Astrocyte (in vitro differentiated cells and primary cell): ENCODE measurements at regions not wholly inside any gene's neighbourhood (a gene's known extent, or its start where the extent isn't known, plus 50 kb on each side); places are given as distances from the start of the nearest gene placed in this dataset.

Source experiments
- CTCF ChIP-seq: IDR thresholded peaks from 2 replicates; pipeline ENCODE4 v1.5.1; 2011; ENCODE audit warnings: low read depth, mild to moderate bottlenecking, inconsistent platforms, low read length, moderate library complexity; ENCODE audit not compliant: insufficient read depth
- EZH2 ChIP-seq: IDR thresholded peaks from 2 replicates; pipeline ENCODE4 v1.6.1; 2012; ENCODE audit warnings: mild to moderate bottlenecking, low read length, inconsistent platforms; ENCODE audit not compliant: insufficient read depth

DNA sequence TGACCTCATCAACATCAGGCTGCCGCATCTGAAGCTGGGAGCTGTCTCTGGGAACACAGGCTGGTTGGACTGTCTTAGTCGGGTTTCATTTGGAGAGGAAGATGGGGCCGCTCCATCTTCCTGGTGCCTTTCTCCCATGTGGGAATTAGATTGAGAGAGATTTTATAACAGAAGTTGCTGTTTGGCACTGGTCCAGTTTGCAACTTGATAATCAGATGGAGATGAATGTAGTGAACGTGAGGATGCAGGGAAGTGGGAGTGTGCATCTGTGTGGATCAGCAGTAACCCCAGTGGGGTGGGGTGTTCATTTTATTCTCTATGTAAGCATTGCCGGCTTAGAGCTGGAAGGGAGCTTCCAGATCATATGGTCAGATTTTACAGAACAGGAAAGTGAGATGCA, 250.9 kb downstream of the DCDC2C start:
- TF ChIP-seq CTCF (no peak), EZH2 (no peak)
